ENCODE measurements at regions not wholly inside any gene's neighbourhood (a gene's known extent, or its start where the extent isn't known, plus 50 kb on each side); places are given as distances from the start of the nearest gene placed in this dataset.

DNA sequence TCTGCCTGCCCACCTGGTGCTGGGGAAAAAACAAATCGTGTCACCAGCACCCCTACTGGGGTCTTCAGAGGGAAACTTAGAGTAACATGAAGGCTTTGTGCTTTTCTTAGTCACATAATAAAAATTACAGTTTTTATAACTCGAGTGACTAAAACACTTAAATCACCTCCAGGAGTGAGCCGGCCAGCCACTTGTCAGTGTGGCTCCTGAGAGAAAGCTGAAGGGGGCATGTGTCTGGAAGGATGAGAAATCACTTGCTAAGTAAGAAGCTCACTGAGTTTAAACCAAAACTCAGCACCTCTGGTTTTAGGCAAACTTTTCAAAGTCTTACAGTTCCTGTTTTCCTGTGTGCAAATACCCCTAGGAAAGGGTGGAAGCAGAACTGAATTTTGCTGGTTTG is 372.2 kb downstream of the CDH26 start:
- TF ChIP-seq, protein P1, sequence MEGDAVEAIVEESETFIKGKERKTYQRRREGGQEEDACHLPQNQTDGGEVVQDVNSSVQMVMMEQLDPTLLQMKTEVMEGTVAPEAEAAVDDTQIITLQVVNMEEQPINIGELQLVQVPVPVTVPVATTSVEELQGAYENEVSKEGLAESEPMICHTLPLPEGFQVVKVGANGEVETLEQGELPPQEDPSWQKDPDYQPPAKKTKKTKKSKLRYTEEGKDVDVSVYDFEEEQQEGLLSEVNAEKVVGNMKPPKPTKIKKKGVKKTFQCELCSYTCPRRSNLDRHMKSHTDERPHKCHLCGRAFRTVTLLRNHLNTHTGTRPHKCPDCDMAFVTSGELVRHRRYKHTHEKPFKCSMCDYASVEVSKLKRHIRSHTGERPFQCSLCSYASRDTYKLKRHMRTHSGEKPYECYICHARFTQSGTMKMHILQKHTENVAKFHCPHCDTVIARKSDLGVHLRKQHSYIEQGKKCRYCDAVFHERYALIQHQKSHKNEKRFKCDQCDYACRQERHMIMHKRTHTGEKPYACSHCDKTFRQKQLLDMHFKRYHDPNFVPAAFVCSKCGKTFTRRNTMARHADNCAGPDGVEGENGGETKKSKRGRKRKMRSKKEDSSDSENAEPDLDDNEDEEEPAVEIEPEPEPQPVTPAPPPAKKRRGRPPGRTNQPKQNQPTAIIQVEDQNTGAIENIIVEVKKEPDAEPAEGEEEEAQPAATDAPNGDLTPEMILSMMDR (conservative IDR thresholded peaks at IDR 0.05): no peak
- TF ChIP-seq ZFX (IDR thresholded peaks at IDR 0.05): no peak
